ENCODE measurements at regions not wholly inside any gene's neighbourhood (a gene's known extent, or its start where the extent isn't known, plus 50 kb on each side); places are given as distances from the start of the nearest gene placed in this dataset.

DNA sequence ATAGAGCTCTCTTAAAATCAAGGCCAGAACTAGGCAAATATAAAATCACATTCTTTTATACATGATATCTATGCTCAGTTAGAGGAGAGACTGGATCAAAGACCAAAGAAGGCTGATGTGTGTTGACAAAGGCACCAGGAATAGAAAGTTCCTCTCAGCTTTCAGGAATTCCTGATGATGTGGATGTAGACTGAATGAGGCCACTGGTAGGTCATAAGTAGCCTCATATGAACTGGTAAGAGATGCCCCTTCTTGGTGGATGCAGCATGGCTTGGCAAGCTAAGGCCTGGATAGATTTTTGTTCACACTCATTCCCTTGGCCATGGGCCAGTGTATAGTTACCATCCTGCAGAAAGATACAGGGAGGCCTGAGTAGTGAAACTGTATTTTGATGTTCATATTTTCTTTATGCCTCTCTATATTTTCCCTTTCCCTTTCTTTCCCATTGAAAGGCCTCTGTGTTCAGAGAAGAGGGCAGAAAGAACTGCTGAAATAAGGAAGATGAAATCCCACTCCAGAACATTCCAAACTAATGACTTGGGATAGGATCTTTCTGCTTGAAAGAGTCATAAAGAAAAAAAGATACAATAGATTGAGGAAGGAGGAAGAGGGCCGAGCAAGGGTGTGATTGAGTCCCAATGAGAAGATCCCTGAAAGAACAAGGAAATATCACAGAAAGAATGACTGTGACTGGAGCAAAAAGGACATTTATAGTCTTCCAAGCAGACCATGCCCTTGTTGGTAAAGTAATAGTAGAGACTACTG lies 2182.7 kb upstream of the PIK3C3 start:
- DNase-seq (ENCODE audit: low read depth in 1 of 2, low spot score in 2 of 2) (no peak), FAIRE-seq (no peak)
- ChIA-PET POLR2A (ENCODE audit: partially characterized antibody) (no interaction called here), CTCF (ENCODE audit: partially characterized antibody) (no interaction called here)
- no peak overlapping the region for H3K56ac ChIP-seq (replicated peaks; ENCODE audit: insufficient read length, low read depth, low read length)
- H2BK20ac ChIP-seq (ENCODE audit: low read length), result no peak overlapping the region
- H3K9me3 ChIP-seq (ENCODE audit: insufficient read depth in 2 of 2, low read depth in 1 of 2, low read length in 1 of 2), result no peaks in the 10 kb centered on the region
- H3K23me2 ChIP-seq (ENCODE audit: low read depth, low read length), result no peaks in the 10 kb centered on the region
- no peak overlapping the region for H4K8ac ChIP-seq (ENCODE audit: extremely low read depth, insufficient read depth, low read length)
- no peak overlapping the region for H3K4me3 ChIP-seq (ENCODE audit: extremely low read depth in 1 of 4, insufficient read depth in 2 of 4, low read depth in 3 of 4, low read length in 4 of 4)
- no peaks in the 10 kb centered on the region for H3K79me1 ChIP-seq (ENCODE audit: low read depth, low read length)
- WGBS, 2 experiments (ENCODE audit: extremely low coverage in 1 of 2, insufficient coverage in 1 of 2, insufficient read length in 1 of 2, insufficient replicate concordance in 2 of 2, low coverage in 1 of 2, low lambda C conversion rate in 2 of 2, missing lambda C conversion rate in 1 of 2), result 83% methylated on average over 1 of the region's 1 CpG; no CpG with 5 or more reads in 1 of the 2 experiments
- no peak overlapping the region for H3K27ac ChIP-seq (ENCODE audit: low read depth, low read length)
- no peak overlapping the region for H2BK5ac ChIP-seq (ENCODE audit: low read depth, low read length)
- no peak overlapping the region for H2AFZ ChIP-seq (ENCODE audit: low read length)
- H3K36me3 ChIP-seq (ENCODE audit: control insufficient read depth in 2 of 4, insufficient read depth in 4 of 4, low read length in 3 of 4), result no peaks in the 10 kb centered on the region
- no peak overlapping the region for H3K14ac ChIP-seq (ENCODE audit: insufficient read length)
- H2AK5ac ChIP-seq (ENCODE audit: low read depth, low read length), result no peak overlapping the region
- H3K79me2 ChIP-seq (ENCODE audit: control insufficient read depth in 1 of 2, insufficient read depth in 2 of 2, low read length in 2 of 2), result peaks cover 0 to 30% of the 10 kb centered on the region in 2 experiments; a peak in 3 of 4 replicates
- H3K18ac ChIP-seq (ENCODE audit: extremely low read depth, low read length), result no peak overlapping the region
- H2BK120ac ChIP-seq (replicated peaks; ENCODE audit: low read depth, low read length), result no peak overlapping the region
- H2BK15ac ChIP-seq (ENCODE audit: low read length), result no peak overlapping the region
- no peak overlapping the region for H4K5ac ChIP-seq (ENCODE audit: insufficient read length, low read depth, low read length)
- H3K4me2 ChIP-seq (ENCODE audit: insufficient read depth in 1 of 2, low read depth in 2 of 2, low read length in 2 of 2), result no peak overlapping the region
- no peaks in the 10 kb centered on the region for H4K20me1 ChIP-seq (replicated peaks in 1 of 2; ENCODE audit: control insufficient read depth in 1 of 2, insufficient read depth in 2 of 2, low read length in 2 of 2)
- H3K9ac ChIP-seq (replicated peaks in 1 of 4; ENCODE audit: extremely low read depth in 1 of 4, low read depth in 3 of 4, low read length in 3 of 4), result no peak overlapping the region
- no peak overlapping the region for H4K91ac ChIP-seq (replicated peaks; ENCODE audit: insufficient read length, low read length)
- H2BK12ac ChIP-seq (ENCODE audit: low read depth, low read length), result no peak overlapping the region
- H3K23ac ChIP-seq (ENCODE audit: insufficient read length), result no peak overlapping the region
- TF ChIP-seq TCF12 (IDR thresholded peaks at IDR 0.05; ENCODE audit: low read depth, low read length), result no peak
- H3K4ac ChIP-seq (replicated peaks; ENCODE audit: insufficient read length, low read depth, low read length), result no peak overlapping the region
- no peaks in the 10 kb centered on the region for H3K27me3 ChIP-seq (replicated peaks in 1 of 4; ENCODE audit: control insufficient read depth in 3 of 4, extremely low read depth in 1 of 4, insufficient read depth in 3 of 4, low read length in 3 of 4)
- H3K4me1 ChIP-seq (replicated peaks in 1 of 4; ENCODE audit: control insufficient read depth in 3 of 4, insufficient read depth in 4 of 4, low read length in 3 of 4), result peaks cover 0 to 4% (median 0%) of the 10 kb centered on the region in 4 experiments; a peak in 3 of 7 replicates

Data from H1 (cell line).